RWPE1 (cell line): ENCODE measurements at regions not wholly inside any gene's neighbourhood (a gene's known extent, or its start where the extent isn't known, plus 50 kb on each side); places are given as distances from the start of the nearest gene placed in this dataset.

Experiments used
- CTCF ChIA-PET: fragments of 350-600 bp; sonication (Branson Sonifier 250); formaldehyde crosslinking; extraction: SDS; loops from one replicate; lab custom pipeline; 2021; lab: Yijun Ruan, JAX
- POLR2A ChIA-PET: fragments of 400-600 bp; formaldehyde crosslinking; extraction: SDS; loops from one replicate; lab custom pipeline; 2020; ENCODE audit warnings: antibody characterized with exemption; ENCODE audit not compliant: low non-redundant PET; lab: Yijun Ruan, JAX
- DNase-seq: peaks from one replicate; pipeline ENCODE4 v3.0.0; 2012; ENCODE audit warnings: low spot score
- H3K27ac ChIP-seq: fragments of 450-650 bp; 2 replicates; pipeline ENCODE4 v1.5.1; 2017
- CTCF ChIP-seq: fragments of 450-650 bp; conservative IDR thresholded peaks from 2 replicates; pipeline ENCODE4 v1.5.1; 2017; ENCODE audit warnings: low read depth, mild to moderate bottlenecking

- peak; percentile 37 for DNase-seq
- ChIA-PET POLR2A (no interaction called here), CTCF (no interaction called here)
- no peak for TF ChIP-seq CTCF
- no peak overlapping the region for H3K27ac ChIP-seq
These were observed 519.0 kb downstream of the TBC1D22A start for GRCh38 chr22:47281126-47282106.

- POLR2A ChIA-PET: no interaction called here
- H3K27ac ChIP-seq: no peak overlapping the region
- CTCF ChIA-PET: no interaction called here
- no peak for TF ChIP-seq CTCF
- DNase-seq: no peak
These were observed 517.9 kb downstream of the TBC1D22A start for GRCh38 chr22:47280301-47280700.

- no peak overlapping the region for H3K27ac ChIP-seq
- ChIA-PET CTCF (no interaction called here), POLR2A (no interaction called here)
- TF ChIP-seq CTCF: no peak
- DNase-seq: no peak
These were observed 517.3 kb downstream of the TBC1D22A start for GRCh38 chr22:47279746-47280145.

- ChIA-PET POLR2A (no interaction called here), CTCF (no interaction called here)
- H3K27ac ChIP-seq: no peak overlapping the region
- TF ChIP-seq CTCF: no peak
- DNase-seq: no peak
These were observed 516.9 kb downstream of the TBC1D22A start for GRCh38 chr22:47279337-47279736.

GRCh38 chr22:47278655-47279054, 516.2 kb downstream of the TBC1D22A start:
- TF ChIP-seq CTCF: no peak
- H3K27ac ChIP-seq: no peak overlapping the region
- no peak for DNase-seq
- CTCF ChIA-PET: no interaction called here
- POLR2A ChIA-PET: no interaction called here

GRCh38 chr22:47277531-47277930, 515.1 kb downstream of the TBC1D22A start:
- POLR2A ChIA-PET: no interaction called here
- no peak overlapping the region for H3K27ac ChIP-seq
- no peak for DNase-seq
- TF ChIP-seq CTCF: no peak
- CTCF ChIA-PET: no interaction called here
